ENCODE measurements at regions not wholly inside any gene's neighbourhood (a gene's known extent, or its start where the extent isn't known, plus 50 kb on each side); places are given as distances from the start of the nearest gene placed in this dataset.

- TF ChIP-seq RCOR1 (IDR thresholded peaks at IDR 0.05; ENCODE audit: borderline replicate concordance in 1 of 2, low read depth in 2 of 2, low read length in 2 of 2) (peak in 1 of 2 experiments; percentile 73; a peak in 2 of 4 replicates), NCOA2 (IDR thresholded peaks at IDR 0.05; ENCODE audit: partially characterized antibody in 2 of 2) (peak in 1 of 2 experiments; percentile 12), YY1 (IDR thresholded peaks at IDR 0.05; ENCODE audit: borderline replicate concordance in 1 of 3, control insufficient read depth in 1 of 3, extremely low read depth in 1 of 3, insufficient read depth in 3 of 3, insufficient read length in 1 of 3, insufficient replicate concordance in 2 of 3, low read depth in 1 of 3, low read length in 2 of 3) (no peak), ARID1B (IDR thresholded peaks at IDR 0.05) (peak; percentile 55), TCF3 (CRISPR knock-in tag; IDR thresholded peaks at IDR 0.05) (peak; percentile 24; the same call in 1 of the 2 replicates), TBL1XR1 (IDR thresholded peaks at IDR 0.05; ENCODE audit: low read length in 2 of 2) (0 out of 4 replicates have a peak, but pooled peaks of 1 of the 2 experiments have one; percentile 23), MYC (IDR thresholded peaks at IDR 0.05; ENCODE audit: low read depth, low read length) (0 out of 2 replicates have a peak, but pooled peaks have one; percentile 28), MYC (CRISPR knock-in tag; IDR thresholded peaks at IDR 0.05; ENCODE audit: borderline replicate concordance, low read depth) (no peak), ZNF140 (CRISPR knock-in tag; IDR thresholded peaks at IDR 0.05) (no peak), GATA2 (CRISPR knock-in tag; IDR thresholded peaks at IDR 0.05) (peak; percentile 69), TFAP4 (CRISPR knock-in tag; IDR thresholded peaks at IDR 0.05; ENCODE audit: borderline replicate concordance) (peak; percentile 26; the same call in 1 of the 2 replicates), NCOR1 (IDR thresholded peaks at IDR 0.05) (peak; percentile 32; the same call in 1 of the 2 replicates), FOXK2 (conservative IDR thresholded peaks at IDR 0.05 in 1 of 2, IDR thresholded peaks at IDR 0.05 in 1 of 2; ENCODE audit: low read depth in 2 of 2) (0 out of 4 replicates have a peak, but pooled peaks of 1 of the 2 experiments have one; percentile 14), PKNOX1 (IDR thresholded peaks at IDR 0.05) (peak; percentile 61), NFATC3 (IDR thresholded peaks at IDR 0.05) (no peak), CTCF (IDR thresholded peaks at IDR 0.05 in 2 of 3, conservative IDR thresholded peaks at IDR 0.05 in 1 of 3; ENCODE audit: insufficient read depth in 2 of 3, low read depth in 1 of 3, low read length in 3 of 3) (peak; percentile 65 to 71 (median 70)), SOX6 (IDR thresholded peaks at IDR 0.05) (peak; percentile 83), RB1 (IDR thresholded peaks at IDR 0.05; ENCODE audit: low read depth) (0 out of 2 replicates have a peak, but pooled peaks have one; percentile 20), SMARCA4 (IDR thresholded peaks at IDR 0.05) (peak; percentile 55), EP400 (IDR thresholded peaks at IDR 0.05) (0 out of 2 replicates have a peak, but pooled peaks have one; percentile 22), SMAD4 (CRISPR knock-in tag; conservative IDR thresholded peaks at IDR 0.05) (peak; percentile 77), ZFX (CRISPR knock-in tag; IDR thresholded peaks at IDR 0.05) (no peak)
Measured at GRCh38 chr20:23178806-23179205, 92.7 kb upstream of the CD93 start (continued).
